ENCODE measurements at regions not wholly inside any gene's neighbourhood (a gene's known extent, or its start where the extent isn't known, plus 50 kb on each side); places are given as distances from the start of the nearest gene placed in this dataset.

GRCh38 chr4:183848805-183849204 is 56.3 kb upstream of the STOX2 start:
- TF ChIP-seq MXI1 (conservative IDR thresholded peaks at IDR 0.05; ENCODE audit: poor library complexity, severe bottlenecking) (no peak), EZH2 (IDR thresholded peaks at IDR 0.05; ENCODE audit: borderline replicate concordance, insufficient read depth, low read length, poor library complexity, severe bottlenecking) (no peak), EP300 (conservative IDR thresholded peaks at IDR 0.05; ENCODE audit: poor library complexity, severe bottlenecking) (no peak), RAD21 (conservative IDR thresholded peaks at IDR 0.05) (no peak), POLR2AphosphoS5 (IDR thresholded peaks at IDR 0.05) (no peak)

Measured in neural cell (in vitro differentiated cells).